Lung (tissue), 11 donors: ENCODE measurements at regions not wholly inside any gene's neighbourhood (a gene's known extent, or its start where the extent isn't known, plus 50 kb on each side); places are given as distances from the start of the nearest gene placed in this dataset.

Experiments
- ATAC-seq: fragments of 200-7000 bp; cut with Tn5 transposase; one replicate; pipeline ENCODE4 v1.9.1; 2020; ENCODE audit warnings: moderate number of reproducible peaks; ENCODE audit not compliant: insufficient read depth, low FRiP score
- DNase-seq, 3 donors: peaks; one replicate each; pipeline ENCODE4 v3.0.0-alpha.2; 2013 to 2017
- H3K27ac ChIP-seq, 2 donors: one replicate each; pipeline ENCODE4 v1.5.1; 2013; ENCODE audit warnings: mild to moderate bottlenecking in 2 of 2, moderate library complexity in 2 of 2, control low read depth in 1 of 2, inconsistent platforms in 1 of 2, low read depth in 1 of 2, low read length in 1 of 2
- H3K27me3 ChIP-seq, 3 donors: one replicate each; pipeline ENCODE4 v1.5.1; 2013; ENCODE audit warnings: low read length in 2 of 3; ENCODE audit not compliant: control insufficient read depth in 3 of 3, insufficient read depth in 3 of 3
- H3K36me3 ChIP-seq, 4 donors: one replicate each; pipeline ENCODE4 v1.5.1; 2013; ENCODE audit warnings: low read length in 4 of 4, mild to moderate bottlenecking in 1 of 4, moderate library complexity in 1 of 4; ENCODE audit not compliant: control insufficient read depth in 4 of 4, insufficient read depth in 4 of 4
- H3K4me1 ChIP-seq, 5 donors: one replicate each; pipeline ENCODE4 v1.5.1; 2013; ENCODE audit warnings: low read length in 5 of 5, mild to moderate bottlenecking in 2 of 5, moderate library complexity in 1 of 5; ENCODE audit not compliant: control insufficient read depth in 5 of 5, insufficient read depth in 5 of 5
- H3K4me3 ChIP-seq: one replicate; pipeline ENCODE4 v1.5.1; 2013; ENCODE audit warnings: mild to moderate bottlenecking, control low read depth, moderate library complexity
- H3K9ac ChIP-seq, 2 donors: one replicate each; pipeline ENCODE4 v1.5.1; 2013; ENCODE audit warnings: low read length in 2 of 2, control low read depth in 1 of 2; ENCODE audit not compliant: insufficient read depth in 1 of 2
- H3K9me3 ChIP-seq, 4 donors: one replicate each; pipeline ENCODE4 v1.5.1; 2013; ENCODE audit warnings: low read length in 3 of 4, mild to moderate bottlenecking in 1 of 4, moderate library complexity in 1 of 4; ENCODE audit not compliant: control insufficient read depth in 4 of 4, insufficient read depth in 3 of 4
- WGBS, 2 donors: extraction: QIAGEN DNeasy Blood & Tissue Kit; methylation state at CpG; one replicate each; pipeline ENCODE4 v1.1.7; 2013; 5-methylcytosine and 5-hydroxymethylcytosine counted together
- TF ChIP-seq, protein P1 (sequence below): IDR thresholded peaks from 2 replicates; pipeline ENCODE4 v1.5.1; 2012; ENCODE audit warnings: mild to moderate bottlenecking; ENCODE audit errors: control extremely low read depth, extremely low read depth
- donor health status: control.
- donor health status: control.
- donor health status: Bipolar disorder and iron deficiency.
- donor health status: healthy.
- donor health status: DM: yes; HTN: yes; CAD: no.

- no peak for DNase-seq
- Histone ChIP-seq H3K4me3 (no peak overlapping the region), H3K4me1 (no peaks in the 10 kb centered on the region), H3K9ac (no peak overlapping the region), H3K9me3 (no peaks in the 10 kb centered on the region), H3K27me3 (no peaks in the 10 kb centered on the region), H3K36me3 (no peaks in the 10 kb centered on the region), H3K27ac (no peak overlapping the region)
- no peak for ATAC-seq
- WGBS, 2 donors, result 64 to 71% methylated on average over 5 of the region's 5 CpGs
- TF ChIP-seq, protein P1, sequence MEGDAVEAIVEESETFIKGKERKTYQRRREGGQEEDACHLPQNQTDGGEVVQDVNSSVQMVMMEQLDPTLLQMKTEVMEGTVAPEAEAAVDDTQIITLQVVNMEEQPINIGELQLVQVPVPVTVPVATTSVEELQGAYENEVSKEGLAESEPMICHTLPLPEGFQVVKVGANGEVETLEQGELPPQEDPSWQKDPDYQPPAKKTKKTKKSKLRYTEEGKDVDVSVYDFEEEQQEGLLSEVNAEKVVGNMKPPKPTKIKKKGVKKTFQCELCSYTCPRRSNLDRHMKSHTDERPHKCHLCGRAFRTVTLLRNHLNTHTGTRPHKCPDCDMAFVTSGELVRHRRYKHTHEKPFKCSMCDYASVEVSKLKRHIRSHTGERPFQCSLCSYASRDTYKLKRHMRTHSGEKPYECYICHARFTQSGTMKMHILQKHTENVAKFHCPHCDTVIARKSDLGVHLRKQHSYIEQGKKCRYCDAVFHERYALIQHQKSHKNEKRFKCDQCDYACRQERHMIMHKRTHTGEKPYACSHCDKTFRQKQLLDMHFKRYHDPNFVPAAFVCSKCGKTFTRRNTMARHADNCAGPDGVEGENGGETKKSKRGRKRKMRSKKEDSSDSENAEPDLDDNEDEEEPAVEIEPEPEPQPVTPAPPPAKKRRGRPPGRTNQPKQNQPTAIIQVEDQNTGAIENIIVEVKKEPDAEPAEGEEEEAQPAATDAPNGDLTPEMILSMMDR, result no peak
Measured at GRCh38 chr2:76211991-76212985, 501.6 kb upstream of the GCFC2 start.

GRCh38 chr2:76210551-76210950, 499.8 kb upstream of the GCFC2 start:
- Histone ChIP-seq H3K4me1 (no peaks in the 10 kb centered on the region), H3K36me3 (no peaks in the 10 kb centered on the region), H3K9me3 (no peaks in the 10 kb centered on the region), H3K27me3 (no peaks in the 10 kb centered on the region), H3K27ac (no peak overlapping the region), H3K4me3 (no peak overlapping the region), H3K9ac (no peak overlapping the region)
- TF ChIP-seq, protein P1, result no peak
- ATAC-seq, result no peak
- WGBS, 2 donors, result 85 to 92% methylated on average over 3 of the region's 3 CpGs
- DNase-seq, result no peak

GRCh38 chr2:76204048-76204447, 493.3 kb upstream of the GCFC2 start:
- TF ChIP-seq, protein P1, result no peak
- WGBS, 2 donors, result 78 to 80% methylated on average over 2 of the region's 2 CpGs
- Histone ChIP-seq H3K4me3 (no peak overlapping the region), H3K36me3 (no peaks in the 10 kb centered on the region), H3K9me3 (no peaks in the 10 kb centered on the region), H3K4me1 (no peaks in the 10 kb centered on the region), H3K27ac (no peak overlapping the region), H3K9ac (no peak overlapping the region), H3K27me3 (no peaks in the 10 kb centered on the region)
- DNase-seq (no peak), ATAC-seq (no peak)
